Astrocyte (in vitro differentiated cells and primary cell): ENCODE measurements at regions not wholly inside any gene's neighbourhood (a gene's known extent, or its start where the extent isn't known, plus 50 kb on each side); places are given as distances from the start of the nearest gene placed in this dataset.
A peak's percentile ranks its signal among the peaks of the same experiment; 100 is the strongest.

ENCODE experiments used
- DNase-seq: peaks from one replicate; pipeline ENCODE4 v3.0.0-alpha.2; 2010; ENCODE audit warnings: low read depth
- FAIRE-seq: peaks from 2 replicates; lab custom pipeline; 2011; peaks lifted over from hg19 to GRCh38; lab: Jason Lieb, UNC
- H2AFZ ChIP-seq: 2 replicates; pipeline ENCODE4 v1.6.0; 2012; ENCODE audit warnings: low read depth, low read length, inconsistent platforms
- H3K27ac ChIP-seq: 2 replicates; pipeline ENCODE4 v1.5.1; 2011; ENCODE audit warnings: low read depth, low read length, inconsistent platforms
- H3K27me3 ChIP-seq: 2 replicates; pipeline ENCODE4 v1.6.0; 2011; ENCODE audit warnings: low read length, inconsistent platforms; ENCODE audit not compliant: insufficient read depth
- H3K36me3 ChIP-seq: 2 replicates; pipeline ENCODE4 v1.5.1; 2011; ENCODE audit warnings: low read length, inconsistent platforms; ENCODE audit not compliant: insufficient read depth
- H3K4me1 ChIP-seq: 2 replicates; pipeline ENCODE4 v1.5.1; 2011; ENCODE audit warnings: low read length, inconsistent platforms; ENCODE audit not compliant: insufficient read depth
- H3K4me2 ChIP-seq: 2 replicates; pipeline ENCODE4 v1.6.0; 2012; ENCODE audit warnings: low read length, inconsistent platforms
- H3K4me3 ChIP-seq: 2 replicates; pipeline ENCODE4 v1.5.1; 2011; ENCODE audit warnings: low read depth, mild to moderate bottlenecking, low read length, inconsistent platforms; ENCODE audit not compliant: insufficient read depth
- H3K79me2 ChIP-seq: 2 replicates; pipeline ENCODE4 v1.6.0; 2012; ENCODE audit warnings: mild to moderate bottlenecking, low read length, inconsistent platforms; ENCODE audit not compliant: insufficient read depth
- H3K9ac ChIP-seq: 2 replicates; pipeline ENCODE4 v1.6.0; 2012; ENCODE audit warnings: mild to moderate bottlenecking, low read length, inconsistent platforms
- H3K9me3 ChIP-seq: 2 replicates; pipeline ENCODE4 v1.5.1; 2012; ENCODE audit warnings: low read depth, mild to moderate bottlenecking, low read length, inconsistent platforms; ENCODE audit not compliant: insufficient read depth
- H4K20me1 ChIP-seq: 2 replicates; pipeline ENCODE4 v1.6.0; 2012; ENCODE audit warnings: low read length, inconsistent platforms; ENCODE audit not compliant: insufficient read depth
- H3K27ac Mint-ChIP-seq: one replicate; pipeline ENCODE4 v1.8.0; 2021; ENCODE audit warnings: mild to moderate bottlenecking, mixed read lengths; ENCODE audit not compliant: unreplicated experiment
- H3K27me3 Mint-ChIP-seq: one replicate; pipeline ENCODE4 v1.8.0; 2021; ENCODE audit warnings: low read depth, mixed read lengths; ENCODE audit not compliant: unreplicated experiment
- H3K36me3 Mint-ChIP-seq: one replicate; pipeline ENCODE4 v1.8.0; 2021; ENCODE audit warnings: low read depth, mixed read lengths; ENCODE audit not compliant: unreplicated experiment
- H3K4me1 Mint-ChIP-seq: one replicate; pipeline ENCODE4 v1.8.0; 2021; ENCODE audit warnings: low read depth, mixed read lengths; ENCODE audit not compliant: unreplicated experiment
- H3K4me3 Mint-ChIP-seq: one replicate; pipeline ENCODE4 v1.8.0; 2021; ENCODE audit warnings: mild to moderate bottlenecking, moderate library complexity, mixed read lengths; ENCODE audit not compliant: unreplicated experiment
- H3K9me3 Mint-ChIP-seq: one replicate; pipeline ENCODE4 v1.8.0; 2021; ENCODE audit warnings: mild to moderate bottlenecking, mixed read lengths; ENCODE audit not compliant: unreplicated experiment
- CTCF ChIP-seq: IDR thresholded peaks from 2 replicates; pipeline ENCODE4 v1.5.1; 2011; ENCODE audit warnings: low read depth, mild to moderate bottlenecking, inconsistent platforms, low read length, moderate library complexity; ENCODE audit not compliant: insufficient read depth
- EZH2 ChIP-seq: IDR thresholded peaks from 2 replicates; pipeline ENCODE4 v1.6.1; 2012; ENCODE audit warnings: mild to moderate bottlenecking, low read length, inconsistent platforms; ENCODE audit not compliant: insufficient read depth

DNA sequence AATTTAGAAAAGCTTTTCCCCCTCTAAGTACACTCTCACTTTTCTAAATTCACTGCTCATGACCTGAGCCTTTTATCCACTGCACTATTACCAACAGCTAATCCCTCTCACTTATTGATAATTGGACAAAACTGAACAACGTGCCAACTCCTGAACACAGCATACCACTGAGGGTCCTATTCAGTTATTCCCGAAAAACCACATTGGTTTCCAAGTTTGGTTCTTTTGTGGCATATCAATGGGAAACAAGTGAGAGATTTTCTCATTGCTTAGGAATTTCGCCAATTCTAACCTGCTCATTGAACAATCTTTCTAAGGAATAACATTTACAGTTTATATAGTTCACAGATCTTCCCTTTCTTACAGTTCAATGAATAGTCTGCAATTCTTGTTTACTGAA lies 977.4 kb downstream of the TMEM182 start:
- Histone ChIP-seq H3K4me1 (no peaks in the 10 kb centered on the region), H3K4me3 (no peak overlapping the region), H3K9me3 (no peaks in the 10 kb centered on the region), H3K79me2 (no peaks in the 10 kb centered on the region), H3K36me3 (no peaks in the 10 kb centered on the region), H3K4me2 (peak overlapping the region; percentile 12), H4K20me1 (no peaks in the 10 kb centered on the region), H3K9ac (no peak overlapping the region), H3K27ac (no peak overlapping the region), H2AFZ (no peak overlapping the region), H3K27me3 (no peaks in the 10 kb centered on the region)
- Mint-ChIP-seq H3K9me3 (peaks cover 4% of the 10 kb centered on the region), H3K27ac (no peak overlapping the region), H3K4me3 (no peak overlapping the region), H3K36me3 (no peaks in the 10 kb centered on the region), H3K27me3 (no peaks in the 10 kb centered on the region), H3K4me1 (peaks cover 3% of the 10 kb centered on the region)
- FAIRE-seq, result no peak
- DNase-seq, result no peak
- TF ChIP-seq CTCF, result no peak
- no peak for TF ChIP-seq EZH2

DNA sequence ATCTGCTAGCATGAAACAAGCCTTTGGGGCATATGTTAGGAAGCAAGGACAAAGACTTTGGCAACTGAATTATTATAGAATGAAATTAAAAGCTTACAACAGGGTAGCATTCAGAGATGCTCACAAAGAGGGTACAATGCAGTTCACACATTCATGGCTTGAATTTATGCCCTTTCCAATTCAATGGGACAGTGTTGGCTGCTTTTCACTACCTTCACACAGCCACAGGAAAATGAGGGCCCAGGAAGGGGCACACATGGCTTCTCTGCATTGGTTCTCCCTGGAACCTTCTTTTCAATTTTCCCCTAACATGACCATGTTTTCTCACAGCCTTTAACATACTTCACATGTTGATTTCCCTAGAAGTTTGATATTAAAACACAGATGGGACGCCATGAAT lies 978.1 kb downstream of the TMEM182 start:
- H3K79me2 ChIP-seq, result no peaks in the 10 kb centered on the region
- H3K27me3 Mint-ChIP-seq, result no peaks in the 10 kb centered on the region
- peaks cover 3% of the 10 kb centered on the region for H3K4me1 Mint-ChIP-seq
- no peaks in the 10 kb centered on the region for H3K4me1 ChIP-seq
- H3K36me3 Mint-ChIP-seq, result no peaks in the 10 kb centered on the region
- H3K27ac ChIP-seq, result no peak overlapping the region
- no peaks in the 10 kb centered on the region for H3K36me3 ChIP-seq
- no peak for DNase-seq
- H3K27ac Mint-ChIP-seq, result no peak overlapping the region
- no peak for TF ChIP-seq EZH2
- TF ChIP-seq CTCF, result no peak
- no peak overlapping the region for H3K9ac ChIP-seq
- no peaks in the 10 kb centered on the region for H3K9me3 Mint-ChIP-seq
- no peak overlapping the region for H3K4me2 ChIP-seq
- no peaks in the 10 kb centered on the region for H4K20me1 ChIP-seq
- no peaks in the 10 kb centered on the region for H3K9me3 ChIP-seq
- H3K4me3 ChIP-seq, result no peak overlapping the region
- H3K4me3 Mint-ChIP-seq, result no peak overlapping the region
- no peak for FAIRE-seq
- H2AFZ ChIP-seq, result no peak overlapping the region
- no peaks in the 10 kb centered on the region for H3K27me3 ChIP-seq

- H3K4me3 ChIP-seq, result no peak overlapping the region
- no peak overlapping the region for H3K4me2 ChIP-seq
- H3K79me2 ChIP-seq, result no peaks in the 10 kb centered on the region
- no peaks in the 10 kb centered on the region for H3K36me3 ChIP-seq
- Mint-ChIP-seq H3K4me3 (no peak overlapping the region), H3K9me3 (no peaks in the 10 kb centered on the region), H3K27me3 (no peaks in the 10 kb centered on the region), H3K4me1 (peaks cover 3% of the 10 kb centered on the region), H3K36me3 (no peaks in the 10 kb centered on the region), H3K27ac (no peak overlapping the region)
- no peak overlapping the region for H3K27ac ChIP-seq
- no peaks in the 10 kb centered on the region for H3K4me1 ChIP-seq
- TF ChIP-seq CTCF (no peak), EZH2 (no peak)
- no peak for DNase-seq
- no peaks in the 10 kb centered on the region for H3K9me3 ChIP-seq
- no peak for FAIRE-seq
- no peaks in the 10 kb centered on the region for H4K20me1 ChIP-seq
- H3K27me3 ChIP-seq, result no peaks in the 10 kb centered on the region
- no peak overlapping the region for H3K9ac ChIP-seq
- no peak overlapping the region for H2AFZ ChIP-seq
Observed at GRCh38 chr2:103740631-103741030, 978.8 kb downstream of the TMEM182 start.
